ENCODE measurements at regions not wholly inside any gene's neighbourhood (a gene's known extent, or its start where the extent isn't known, plus 50 kb on each side); places are given as distances from the start of the nearest gene placed in this dataset.

DNA sequence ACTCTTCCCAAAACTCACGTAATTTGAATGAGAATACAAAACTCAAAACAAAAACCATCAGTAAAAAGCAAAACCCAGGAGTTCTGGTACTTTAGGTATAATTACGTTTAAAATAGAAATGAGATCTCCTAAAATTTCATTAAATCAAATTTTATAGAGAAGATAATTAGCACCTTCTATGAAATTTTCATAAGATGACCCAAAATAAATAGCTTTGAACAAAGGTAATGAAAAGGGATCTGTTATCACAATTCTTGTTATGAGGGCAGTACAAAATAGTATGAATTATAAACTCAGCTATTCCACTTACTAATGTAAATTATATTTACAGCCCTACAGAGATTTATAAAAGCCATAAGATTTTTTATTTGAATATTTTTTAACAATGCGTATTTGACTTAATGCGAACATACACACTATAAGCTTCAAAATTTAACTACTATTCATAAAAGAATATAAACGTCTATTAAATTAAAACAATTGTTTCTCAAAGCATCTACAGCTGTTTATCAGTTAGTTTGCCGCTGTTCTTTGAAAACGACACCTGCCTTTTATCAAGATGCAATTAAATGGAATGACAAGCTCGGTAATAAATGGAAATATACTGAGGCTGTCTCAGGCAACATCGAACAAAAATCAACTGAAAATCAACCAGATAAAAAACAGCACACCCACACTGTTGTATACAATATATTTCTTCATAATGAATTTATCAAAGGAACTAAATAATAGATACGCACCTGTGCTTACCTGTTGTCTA lies 63.8 kb downstream of the KCNRG start:
- H3K27ac ChIP-seq = peak overlapping the region; percentile 98
- TF ChIP-seq CTCF (IDR thresholded peaks at IDR 0.05) (no peak), ZFX (IDR thresholded peaks at IDR 0.05; ENCODE audit: borderline replicate concordance) (no peak)

- TF ChIP-seq CTCF (IDR thresholded peaks at IDR 0.05) (no peak), ZFX (IDR thresholded peaks at IDR 0.05; ENCODE audit: borderline replicate concordance) (no peak)
Observed at GRCh38 chr13:50079655-50080202, 64.5 kb downstream of the KCNRG start.

DNA sequence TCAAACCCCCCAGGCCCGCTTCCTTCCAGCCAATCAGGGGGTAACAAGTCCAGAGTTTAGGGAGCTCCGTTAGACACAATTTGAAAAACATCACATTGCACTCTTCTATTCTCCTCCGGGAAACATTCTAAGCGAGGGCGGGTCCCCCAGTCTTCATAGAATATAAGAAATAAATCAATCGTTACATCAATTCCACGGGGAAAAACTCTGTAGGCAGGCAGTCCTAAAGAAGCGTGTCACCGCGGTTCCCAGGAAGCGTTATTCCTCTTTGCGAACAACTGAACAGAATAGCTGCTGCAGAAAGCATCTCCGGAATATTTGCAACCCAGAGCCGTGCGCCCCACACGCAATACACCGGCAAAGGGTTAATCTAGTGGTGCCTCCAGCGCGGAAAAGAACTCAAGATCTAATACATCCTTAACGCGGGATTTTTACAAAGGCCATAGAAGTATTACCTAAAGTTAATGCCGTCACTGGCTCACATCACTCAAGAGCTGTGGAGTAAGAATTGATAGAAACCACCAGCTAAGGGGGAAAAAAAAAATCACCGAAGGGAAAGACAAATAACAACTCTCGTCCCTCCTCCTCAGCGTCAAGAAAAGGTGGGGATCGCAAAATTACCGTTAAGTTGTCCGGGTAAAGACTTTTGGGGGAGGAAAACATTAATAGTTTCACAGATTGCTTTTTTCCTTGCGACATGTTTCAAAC lies 65.1 kb downstream of the KCNRG start:
- TF ChIP-seq ZFX (IDR thresholded peaks at IDR 0.05; ENCODE audit: borderline replicate concordance) = no peak
- no peak for TF ChIP-seq CTCF (IDR thresholded peaks at IDR 0.05)
- peak overlapping the region; percentile 98 for H3K27ac ChIP-seq

More at GRCh38 chr13:50079655-50080202, 64.5 kb downstream of the KCNRG start:
- H3K27ac ChIP-seq = peak overlapping the region; percentile 98

DNA sequence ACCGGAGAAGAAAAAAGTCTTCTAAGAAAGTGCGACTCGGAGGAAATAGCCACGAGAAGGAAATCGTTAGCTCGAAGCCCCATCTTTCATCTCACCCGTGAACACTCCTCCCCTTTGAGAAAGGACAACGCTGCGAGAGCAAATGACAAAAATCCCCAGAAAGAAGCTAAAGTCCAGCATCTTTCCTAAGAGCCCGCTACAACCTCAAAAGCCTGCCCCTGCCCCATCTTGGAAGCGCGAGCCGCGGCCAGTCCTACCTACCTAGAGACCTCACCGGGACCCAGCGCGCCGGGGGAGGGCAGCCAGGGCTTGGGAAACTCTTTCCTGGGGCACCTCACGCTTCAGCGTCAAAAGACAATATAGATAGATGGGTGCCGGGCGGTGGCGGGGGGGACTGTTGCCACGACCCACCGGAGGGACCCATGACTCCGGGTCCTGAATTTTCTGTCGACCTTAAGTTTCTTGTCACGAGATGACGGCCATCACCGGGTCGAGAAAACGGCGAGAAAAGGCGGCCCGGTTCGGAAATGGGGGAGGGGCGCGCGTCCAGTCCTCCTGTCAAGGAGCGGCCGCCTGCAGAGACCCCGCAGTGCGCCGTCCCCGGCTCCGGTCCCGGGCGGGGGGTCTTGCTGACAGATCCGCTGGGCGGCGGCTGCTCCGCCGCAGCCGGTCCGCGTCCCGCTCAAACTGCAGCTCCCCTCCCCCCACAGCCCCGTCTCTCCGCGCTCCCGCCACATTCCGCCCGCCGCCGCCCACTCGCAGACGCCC lies 65.9 kb downstream of the KCNRG start:
- peak overlapping the region; percentile 98 for H3K27ac ChIP-seq
- TF ChIP-seq ZFX (IDR thresholded peaks at IDR 0.05; ENCODE audit: borderline replicate concordance) (no peak), CTCF (IDR thresholded peaks at IDR 0.05) (no peak)

- TF ChIP-seq ZFX (IDR thresholded peaks at IDR 0.05; ENCODE audit: borderline replicate concordance) (no peak), CTCF (IDR thresholded peaks at IDR 0.05) (peak; percentile 15; the same call in 1 of the 2 replicates)
- H3K27ac ChIP-seq = peak overlapping the region; percentile 98
Observed at GRCh38 chr13:50081679-50082425, 66.6 kb downstream of the KCNRG start.

DNA sequence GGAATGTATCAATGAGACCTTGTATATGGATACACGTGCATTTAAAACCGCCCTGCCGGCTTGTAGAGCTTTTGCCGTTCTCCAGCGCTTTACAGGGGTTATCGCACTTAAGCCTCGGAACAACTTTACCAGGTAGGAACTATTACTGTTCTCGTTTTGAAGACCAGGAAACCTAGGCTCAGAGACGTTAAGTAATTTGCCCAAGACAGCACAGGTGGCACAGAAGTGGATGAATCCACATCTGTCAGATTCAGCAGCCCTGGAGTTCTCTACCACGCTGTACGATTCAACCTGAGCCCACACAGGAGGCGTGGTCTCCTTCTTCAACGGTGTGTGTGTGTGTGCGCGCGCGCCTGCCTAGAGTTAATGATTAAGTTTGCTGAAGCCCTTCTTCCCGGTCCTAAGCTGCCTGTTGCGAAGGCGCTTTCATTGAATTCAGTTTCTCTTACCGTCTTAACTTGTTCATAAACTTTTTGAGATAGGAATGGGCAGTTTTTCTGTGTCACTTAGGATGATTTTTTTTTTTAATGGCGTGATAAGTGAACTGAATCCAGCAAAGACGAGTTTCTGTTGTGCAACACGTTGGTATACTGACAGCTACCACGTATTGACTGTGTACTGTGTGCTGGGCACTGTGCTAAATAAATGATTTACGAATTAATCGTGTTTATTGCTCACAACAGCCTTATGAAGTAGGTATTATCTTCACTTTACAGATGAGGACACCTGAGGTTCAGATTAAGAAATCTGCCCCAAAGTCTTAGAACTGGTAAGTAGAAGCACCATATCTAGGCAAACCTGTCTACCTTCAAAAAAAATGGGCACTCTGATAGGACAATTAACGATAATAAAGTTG lies 67.4 kb downstream of the KCNRG start:
- peak overlapping the region; percentile 98 for H3K27ac ChIP-seq
- TF ChIP-seq ZFX (IDR thresholded peaks at IDR 0.05; ENCODE audit: borderline replicate concordance) = no peak
